ENCODE measurements at regions not wholly inside any gene's neighbourhood (a gene's known extent, or its start where the extent isn't known, plus 50 kb on each side); places are given as distances from the start of the nearest gene placed in this dataset.

DNA sequence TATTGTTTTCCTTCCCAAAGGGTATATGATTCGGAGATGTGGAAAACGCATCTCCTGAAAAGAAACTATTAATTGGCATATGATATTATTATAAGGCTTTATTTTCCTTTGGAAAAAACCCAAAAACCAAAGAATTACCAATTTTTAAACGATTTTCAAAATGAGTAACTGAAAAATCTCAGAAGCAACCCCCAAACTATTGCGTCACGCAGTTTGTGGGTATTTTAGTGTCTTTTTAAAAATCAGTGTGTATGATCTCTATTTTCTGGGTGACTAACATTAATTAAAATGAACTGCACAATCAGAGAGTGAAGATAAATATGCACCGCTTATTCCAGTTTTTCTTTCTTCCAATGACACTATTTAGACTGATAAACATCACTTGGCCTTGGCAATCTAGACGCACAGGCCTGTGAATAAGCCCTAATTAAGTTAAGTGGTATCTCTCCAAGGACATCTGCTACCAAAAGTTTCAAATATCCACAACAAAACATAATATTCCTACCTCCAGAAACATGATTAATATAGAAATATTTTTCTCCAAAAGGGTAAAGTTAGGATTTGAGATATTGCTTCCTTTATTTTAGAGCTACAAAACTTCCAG is 511.5 kb upstream of the FAM241A start:
- DNase-seq (ENCODE audit: low read depth, low spot score) = no peak
- Histone ChIP-seq H3K9me3 (replicated peaks; ENCODE audit: control insufficient read depth, insufficient read depth, low read length) (no peaks in the 10 kb centered on the region), H3K27me3 (ENCODE audit: control insufficient read depth in 2 of 2, insufficient read depth in 2 of 2, low read length in 2 of 2) (peaks cover 0 to 8% of the 10 kb centered on the region in 2 experiments), H3K36me3 (ENCODE audit: control insufficient read depth in 2 of 2, extremely low read depth in 1 of 2, insufficient read depth in 2 of 2, low read length in 2 of 2) (no peaks in the 10 kb centered on the region), H3K79me2 (ENCODE audit: control insufficient read depth, insufficient read depth, low read length) (no peaks in the 10 kb centered on the region), H3K4me2 (ENCODE audit: insufficient read depth, low read length) (no peak overlapping the region), H3K9ac (replicated peaks; ENCODE audit: extremely low read depth, insufficient read depth, low read length) (no peak overlapping the region), H3K4me1 (ENCODE audit: control insufficient read depth, extremely low read depth, insufficient read depth, low read length) (no peaks in the 10 kb centered on the region), H4K20me1 (replicated peaks; ENCODE audit: control insufficient read depth, extremely low read depth, insufficient read depth, low read length) (no peaks in the 10 kb centered on the region), H3K27ac (ENCODE audit: insufficient read depth, low read depth, low read length) (no peak overlapping the region), H2AFZ (ENCODE audit: low read depth, low read length) (no peak overlapping the region), H3K4me3 (replicated peaks in 1 of 3; ENCODE audit: insufficient read depth in 1 of 3, low read depth in 1 of 3, low read length in 3 of 3) (no peak overlapping the region), H3K9me1 (replicated peaks; ENCODE audit: control insufficient read depth, extremely low read depth, insufficient read depth, low read length) (no peaks in the 10 kb centered on the region)
- dilution Hi-C loops (cut with MboI; ENCODE audit: extremely low pct_ligation_motif_present, low sequenced_read_pairs) (no loop called here), intact Hi-C loops (cut with micrococcal nuclease) (loop anchor here (10.0 kb wide), 2 partner anchors 499 to 1119 kb away; no protein-coding TSS in a partner anchor)
- ChIA-PET POLR2A (no interaction called here), CTCF (interaction anchor here (0.7 to 5.6 kb wide), 6 partner anchors 304 to 1001 kb away, joined by 3 to 78 read pairs (median 8); no protein-coding TSS in a partner anchor)
- no peak for FAIRE-seq
- no TSS peak for BruUV-seq (replicated peaks)
- TF ChIP-seq EZH2 (IDR thresholded peaks at IDR 0.05; ENCODE audit: borderline replicate concordance, low read depth, low read length, severe bottlenecking) (no peak), FOS (IDR thresholded peaks at IDR 0.05; ENCODE audit: borderline replicate concordance, insufficient read depth, low read length) (no peak), JUN (IDR thresholded peaks at IDR 0.05; ENCODE audit: borderline replicate concordance, insufficient read depth, insufficient read length, low read depth) (no peak), MAX (IDR thresholded peaks at IDR 0.05; ENCODE audit: insufficient read depth, insufficient read length) (no peak), MYC (IDR thresholded peaks at IDR 0.05; ENCODE audit: low read depth, low read length) (no peak), POLR2AphosphoS5 (IDR thresholded peaks at IDR 0.05; ENCODE audit: insufficient read depth, low read depth, low read length) (no peak), POLR2A (IDR thresholded peaks at IDR 0.05; ENCODE audit: low read depth, low read length) (no peak), GATA2 (IDR thresholded peaks at IDR 0.05; ENCODE audit: insufficient read depth, insufficient read length, low read depth, low read length) (no peak)
- TF ChIP-seq, protein P1, sequence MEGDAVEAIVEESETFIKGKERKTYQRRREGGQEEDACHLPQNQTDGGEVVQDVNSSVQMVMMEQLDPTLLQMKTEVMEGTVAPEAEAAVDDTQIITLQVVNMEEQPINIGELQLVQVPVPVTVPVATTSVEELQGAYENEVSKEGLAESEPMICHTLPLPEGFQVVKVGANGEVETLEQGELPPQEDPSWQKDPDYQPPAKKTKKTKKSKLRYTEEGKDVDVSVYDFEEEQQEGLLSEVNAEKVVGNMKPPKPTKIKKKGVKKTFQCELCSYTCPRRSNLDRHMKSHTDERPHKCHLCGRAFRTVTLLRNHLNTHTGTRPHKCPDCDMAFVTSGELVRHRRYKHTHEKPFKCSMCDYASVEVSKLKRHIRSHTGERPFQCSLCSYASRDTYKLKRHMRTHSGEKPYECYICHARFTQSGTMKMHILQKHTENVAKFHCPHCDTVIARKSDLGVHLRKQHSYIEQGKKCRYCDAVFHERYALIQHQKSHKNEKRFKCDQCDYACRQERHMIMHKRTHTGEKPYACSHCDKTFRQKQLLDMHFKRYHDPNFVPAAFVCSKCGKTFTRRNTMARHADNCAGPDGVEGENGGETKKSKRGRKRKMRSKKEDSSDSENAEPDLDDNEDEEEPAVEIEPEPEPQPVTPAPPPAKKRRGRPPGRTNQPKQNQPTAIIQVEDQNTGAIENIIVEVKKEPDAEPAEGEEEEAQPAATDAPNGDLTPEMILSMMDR (IDR thresholded peaks at IDR 0.05; ENCODE audit: extremely low read depth in 1 of 2, insufficient read depth in 1 of 2, low read depth in 1 of 2, low read length in 2 of 2) = no peak

Measured in endothelial cell of umbilical vein (primary cell).